ENCODE measurements at regions not wholly inside any gene's neighbourhood (a gene's known extent, or its start where the extent isn't known, plus 50 kb on each side); places are given as distances from the start of the nearest gene placed in this dataset.

DNA sequence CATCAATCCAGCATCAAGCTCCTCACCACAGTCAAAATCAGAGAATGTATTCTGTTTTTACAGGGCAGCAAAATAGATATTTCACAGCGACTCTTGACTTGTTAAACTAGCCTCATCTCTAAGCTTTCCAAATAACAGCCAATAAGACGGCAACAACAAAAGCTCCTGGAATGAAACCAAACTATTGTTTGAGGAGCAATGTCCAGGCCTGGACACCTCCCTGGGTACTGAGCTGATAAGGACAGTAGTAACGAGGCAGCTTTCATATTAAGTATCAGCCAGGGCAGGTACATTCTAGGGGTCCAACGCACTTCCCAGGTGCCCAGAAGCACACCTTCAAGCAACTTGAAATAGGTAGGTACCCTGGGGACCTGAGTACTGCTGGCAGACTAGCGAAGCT, 260.3 kb downstream of the ENC1 start:
- H3K79me2 ChIP-seq (ENCODE audit: low read length) = no peaks in the 10 kb centered on the region
- H3K36me3 ChIP-seq (replicated peaks; ENCODE audit: insufficient read depth, low read length) = no peaks in the 10 kb centered on the region
- no peak overlapping the region for H3K9ac ChIP-seq (ENCODE audit: low read length)
- no peaks in the 10 kb centered on the region for H3K9me2 ChIP-seq (replicated peaks; ENCODE audit: insufficient read depth, low read length)
- no peaks in the 10 kb centered on the region for H4K20me1 ChIP-seq (ENCODE audit: insufficient read depth, low read length)
- H3K27ac ChIP-seq (ENCODE audit: low read length) = no peak overlapping the region
- H3K4me1 ChIP-seq (ENCODE audit: low read length) = no peaks in the 10 kb centered on the region
- H3K27me3 ChIP-seq (replicated peaks; ENCODE audit: insufficient read depth, low read length) = no peaks in the 10 kb centered on the region
- no peak overlapping the region for H3K4me3 ChIP-seq (ENCODE audit: low read length)
- TF ChIP-seq EZH2phosphoT487 (IDR thresholded peaks at IDR 0.05; ENCODE audit: low read length) (no peak), EZH2 (optimal IDR thresholded peaks at IDR 0.05; ENCODE audit: low read depth, low read length) (no peak)
- TF ChIP-seq, protein P1, sequence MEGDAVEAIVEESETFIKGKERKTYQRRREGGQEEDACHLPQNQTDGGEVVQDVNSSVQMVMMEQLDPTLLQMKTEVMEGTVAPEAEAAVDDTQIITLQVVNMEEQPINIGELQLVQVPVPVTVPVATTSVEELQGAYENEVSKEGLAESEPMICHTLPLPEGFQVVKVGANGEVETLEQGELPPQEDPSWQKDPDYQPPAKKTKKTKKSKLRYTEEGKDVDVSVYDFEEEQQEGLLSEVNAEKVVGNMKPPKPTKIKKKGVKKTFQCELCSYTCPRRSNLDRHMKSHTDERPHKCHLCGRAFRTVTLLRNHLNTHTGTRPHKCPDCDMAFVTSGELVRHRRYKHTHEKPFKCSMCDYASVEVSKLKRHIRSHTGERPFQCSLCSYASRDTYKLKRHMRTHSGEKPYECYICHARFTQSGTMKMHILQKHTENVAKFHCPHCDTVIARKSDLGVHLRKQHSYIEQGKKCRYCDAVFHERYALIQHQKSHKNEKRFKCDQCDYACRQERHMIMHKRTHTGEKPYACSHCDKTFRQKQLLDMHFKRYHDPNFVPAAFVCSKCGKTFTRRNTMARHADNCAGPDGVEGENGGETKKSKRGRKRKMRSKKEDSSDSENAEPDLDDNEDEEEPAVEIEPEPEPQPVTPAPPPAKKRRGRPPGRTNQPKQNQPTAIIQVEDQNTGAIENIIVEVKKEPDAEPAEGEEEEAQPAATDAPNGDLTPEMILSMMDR (IDR thresholded peaks at IDR 0.05; ENCODE audit: low read length) = no peak
- no peaks in the 10 kb centered on the region for H3F3A ChIP-seq (ENCODE audit: insufficient read depth, low read length)
- no peak overlapping the region for H2AFZ ChIP-seq (ENCODE audit: low read length)
- no peaks in the 10 kb centered on the region for H3K9me3 ChIP-seq (replicated peaks; ENCODE audit: insufficient read depth, low read length)
- no peak for DNase-seq
- no peak overlapping the region for H3K4me2 ChIP-seq (ENCODE audit: low read depth, low read length)

DNA sequence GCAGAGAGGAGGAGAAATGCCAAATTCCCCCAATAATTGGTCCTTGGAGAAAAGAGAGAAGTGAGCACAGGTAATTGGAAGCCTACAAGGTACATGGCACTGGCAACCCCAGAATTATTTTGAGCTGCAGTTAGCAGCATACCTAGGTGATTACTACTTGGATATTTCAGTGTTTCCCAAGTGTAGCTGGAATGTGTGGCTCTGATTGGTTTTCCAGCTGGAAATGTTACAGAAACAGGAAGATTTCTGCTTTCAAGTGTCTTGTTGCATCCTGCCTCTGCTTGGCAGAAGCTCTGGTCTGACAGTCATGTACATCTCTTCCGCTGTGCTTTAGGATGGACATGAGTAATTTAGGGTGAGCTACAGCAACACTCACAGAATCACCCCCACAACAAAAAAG, 262.1 kb downstream of the ENC1 start:
- Histone ChIP-seq H3K4me3 (ENCODE audit: low read length) (no peak overlapping the region), H3K27me3 (replicated peaks; ENCODE audit: insufficient read depth, low read length) (no peaks in the 10 kb centered on the region), H3K9me3 (replicated peaks; ENCODE audit: insufficient read depth, low read length) (no peaks in the 10 kb centered on the region), H3F3A (ENCODE audit: insufficient read depth, low read length) (no peaks in the 10 kb centered on the region), H3K4me2 (ENCODE audit: low read depth, low read length) (no peak overlapping the region), H3K9me2 (replicated peaks; ENCODE audit: insufficient read depth, low read length) (no peaks in the 10 kb centered on the region), H3K27ac (ENCODE audit: low read length) (no peak overlapping the region), H3K4me1 (ENCODE audit: low read length) (peaks cover 4% of the 10 kb centered on the region; the same call in 1 of the 2 replicates), H3K36me3 (replicated peaks; ENCODE audit: insufficient read depth, low read length) (no peaks in the 10 kb centered on the region), H4K20me1 (ENCODE audit: insufficient read depth, low read length) (no peaks in the 10 kb centered on the region), H3K79me2 (ENCODE audit: low read length) (no peaks in the 10 kb centered on the region), H2AFZ (ENCODE audit: low read length) (no peak overlapping the region), H3K9ac (ENCODE audit: low read length) (no peak overlapping the region)
- TF ChIP-seq, protein P1 (IDR thresholded peaks at IDR 0.05; ENCODE audit: low read length) = no peak
- no peak for TF ChIP-seq EZH2phosphoT487 (IDR thresholded peaks at IDR 0.05; ENCODE audit: low read length)
- TF ChIP-seq EZH2 (optimal IDR thresholded peaks at IDR 0.05; ENCODE audit: low read depth, low read length) = no peak
- no peak for DNase-seq

DNA sequence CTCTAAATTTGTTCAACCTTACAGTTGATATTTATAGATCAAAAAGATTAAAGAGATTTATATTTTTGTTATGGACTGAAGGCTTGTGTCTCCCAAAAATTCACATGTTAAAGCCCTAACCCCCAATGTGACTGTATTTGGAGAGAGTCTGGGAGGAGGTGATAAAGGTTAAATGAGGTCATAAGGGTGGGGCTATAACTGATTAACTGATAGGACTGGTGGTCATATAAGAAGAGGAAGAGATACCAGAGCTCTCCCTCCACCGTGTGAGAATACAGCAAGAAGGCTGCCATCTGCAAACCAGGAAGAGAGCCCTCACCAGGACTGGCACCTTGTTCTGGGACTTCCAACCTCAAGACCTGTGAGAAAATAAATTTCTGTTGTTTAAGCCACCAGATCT, 264.3 kb downstream of the ENC1 start:
- no peak overlapping the region for H3K9ac ChIP-seq (ENCODE audit: low read length)
- no peaks in the 10 kb centered on the region for H3K36me3 ChIP-seq (replicated peaks; ENCODE audit: insufficient read depth, low read length)
- H2AFZ ChIP-seq (ENCODE audit: low read length) = no peak overlapping the region
- no peak overlapping the region for H3K4me2 ChIP-seq (ENCODE audit: low read depth, low read length)
- H3K27me3 ChIP-seq (replicated peaks; ENCODE audit: insufficient read depth, low read length) = no peaks in the 10 kb centered on the region
- no peaks in the 10 kb centered on the region for H4K20me1 ChIP-seq (ENCODE audit: insufficient read depth, low read length)
- no peaks in the 10 kb centered on the region for H3K79me2 ChIP-seq (ENCODE audit: low read length)
- H3K27ac ChIP-seq (ENCODE audit: low read length) = no peak overlapping the region
- no peak overlapping the region for H3K4me3 ChIP-seq (ENCODE audit: low read length)
- no peak for DNase-seq
- no peaks in the 10 kb centered on the region for H3K9me2 ChIP-seq (replicated peaks; ENCODE audit: insufficient read depth, low read length)
- TF ChIP-seq, protein P1 (IDR thresholded peaks at IDR 0.05; ENCODE audit: low read length) = no peak
- TF ChIP-seq EZH2phosphoT487 (IDR thresholded peaks at IDR 0.05; ENCODE audit: low read length) (no peak), EZH2 (optimal IDR thresholded peaks at IDR 0.05; ENCODE audit: low read depth, low read length) (no peak)
- H3K9me3 ChIP-seq (replicated peaks; ENCODE audit: insufficient read depth, low read length) = no peaks in the 10 kb centered on the region
- H3K4me1 ChIP-seq (ENCODE audit: low read length) = peaks cover 4% of the 10 kb centered on the region; the same call in 1 of the 2 replicates
- no peaks in the 10 kb centered on the region for H3F3A ChIP-seq (ENCODE audit: insufficient read depth, low read length)
